HepG2 (cell line): ENCODE measurements at regions not wholly inside any gene's neighbourhood (a gene's known extent, or its start where the extent isn't known, plus 50 kb on each side); places are given as distances from the start of the nearest gene placed in this dataset.

ENCODE experiments used
- ATAC-seq: fragments of 200-7000 bp; cut with Tn5 transposase; 3 replicates; pipeline ENCODE4 v1.9.1; 2020; ENCODE audit warnings: mild to moderate bottlenecking, moderate library complexity
- BruUV-seq: library from RNA; stranded (reverse); fragments of 400-500 nt; replicated peaks from 2 replicates; lab custom pipeline; 2021; lab: Mats Ljungman, UMichigan
- CTCF ChIA-PET: fragments of 300-600 bp; formaldehyde crosslinking; extraction: SDS; loops from one replicate; lab custom pipeline; 2021; ENCODE audit warnings: low total read pairs, inconsistent platforms, low intra/inter-chr PET ratio; lab: Yijun Ruan, JAX
- POLR2A ChIA-PET: fragments of 350-600 bp; sonication (Branson Sonifier 250); formaldehyde crosslinking; loops from one replicate; lab custom pipeline; 2020; ENCODE audit warnings: antibody characterized with exemption, inconsistent platforms; lab: Yijun Ruan, JAX
- DNase-seq: peaks from one replicate; pipeline ENCODE4 v3.0.0-alpha.2; 2015; ENCODE audit warnings: low spot score
- FAIRE-seq: peaks from 3 replicates; lab custom pipeline; 2011; peaks lifted over from hg19 to GRCh38; lab: Jason Lieb, UNC
- H2AFZ ChIP-seq: one replicate; pipeline ENCODE4 v1.6.1; 2011; ENCODE audit warnings: low read length, inconsistent platforms
- H3K27ac ChIP-seq: fragments of 300-600 bp; 3 replicates; pipeline ENCODE4 v1.8.0; 2011; ENCODE audit warnings: mixed run types, mild to moderate bottlenecking, mixed read lengths, low read length, inconsistent platforms; ENCODE audit not compliant: insufficient read depth; ENCODE audit errors: extremely low read length
- H3K27me3 ChIP-seq, 2 experiments: fragments of 200-600 bp in 1 of 2; 2 replicates in 1 of 2; 3 replicates in 1 of 2; pipeline versions ENCODE4 v1.6.0 to v1.8.0; 2011; ENCODE audit warnings: low read length in 2 of 2, mild to moderate bottlenecking in 2 of 2, moderate library complexity in 2 of 2, inconsistent platforms in 1 of 2; ENCODE audit not compliant: insufficient read depth in 2 of 2, control insufficient read depth in 1 of 2
- H3K36me3 ChIP-seq, 2 experiments: fragments of 200-600 bp in 1 of 2; replicated peaks in 1 of 2; 2 replicates in 1 of 2; 3 replicates in 1 of 2; pipeline versions ENCODE4 v1.5.1 to v1.8.0; 2011; ENCODE audit warnings: low read length in 2 of 2, inconsistent platforms in 1 of 2; ENCODE audit not compliant: insufficient read depth in 2 of 2, control insufficient read depth in 1 of 2
- H3K4me1 ChIP-seq: 2 replicates; pipeline ENCODE4 v1.5.1; 2012; ENCODE audit warnings: low read length, inconsistent platforms; ENCODE audit not compliant: insufficient read depth
- H3K4me2 ChIP-seq: 2 replicates; pipeline ENCODE4 v1.6.0; 2011; ENCODE audit warnings: low read depth, low read length, inconsistent platforms
- H3K4me3 ChIP-seq, 3 experiments: fragments of 200-600 bp in 1 of 3; sonication (generic), shearing (Covaris generic) in 1 of 3; replicated peaks in 1 of 3; 2 replicates each; pipeline ENCODE4 v1.5.1; 2011 to 2016; ENCODE audit warnings: low read length in 3 of 3, inconsistent platforms in 2 of 3, low read depth in 2 of 3, mild to moderate bottlenecking in 2 of 3, control low read depth in 1 of 3, mixed read lengths in 1 of 3; ENCODE audit not compliant: insufficient read depth in 1 of 3
- H3K79me2 ChIP-seq: one replicate; pipeline ENCODE4 v1.6.1; 2011; ENCODE audit warnings: low read length, inconsistent platforms; ENCODE audit not compliant: insufficient read depth
- H3K9ac ChIP-seq: 2 replicates; pipeline ENCODE4 v1.6.0; 2011; ENCODE audit warnings: mild to moderate bottlenecking, low read depth, low read length, inconsistent platforms; ENCODE audit not compliant: insufficient read depth
- H3K9me3 ChIP-seq: 2 replicates; pipeline ENCODE4 v1.5.1; 2012; ENCODE audit warnings: mild to moderate bottlenecking, low read length
- H4K20me1 ChIP-seq: 2 replicates; pipeline ENCODE4 v1.6.0; 2011; ENCODE audit warnings: inconsistent platforms, mild to moderate bottlenecking, low read length, moderate library complexity; ENCODE audit not compliant: insufficient read depth
- ATM ChIP-seq: fragments of 450-650 bp; IDR thresholded peaks from 2 replicates; pipeline ENCODE4 v1.7.1; 2017; ENCODE audit warnings: mild to moderate bottlenecking, borderline replicate concordance
- BCL6 ChIP-seq: IDR thresholded peaks from 2 replicates; pipeline ENCODE4 v1.6.1; 2016; ENCODE audit warnings: missing genetic modification reagents, missing compliant biosample characterization
- PAWR ChIP-seq: sonication (generic); formaldehyde crosslinking; IDR thresholded peaks from 2 replicates; pipeline ENCODE4 v1.4.0; 2020; ENCODE audit warnings: missing genetic modification reagents, mild to moderate bottlenecking, borderline replicate concordance
- PRPF4 ChIP-seq: fragments of 200-400 bp; formaldehyde crosslinking; IDR thresholded peaks from 2 replicates; pipeline ENCODE4 v1.6.1; 2016; ENCODE audit warnings: low read length, low read depth; ENCODE audit not compliant: poor library complexity, severe bottlenecking
- ZNF790 ChIP-seq: sonication (generic); formaldehyde crosslinking; IDR thresholded peaks from 2 replicates; pipeline ENCODE4 v1.8.0; 2022; ENCODE audit warnings: missing genetic modification reagents, mild to moderate bottlenecking, borderline replicate concordance
- WGBS: methylation state at CpG from one replicate; pipeline ENCODE4 v1.1.6; 2017; ENCODE audit warnings: low lambda C conversion rate; 5-methylcytosine and 5-hydroxymethylcytosine counted together
- in situ Hi-C: cut with HindIII; loops from 2 replicates; pipeline ENCODE4 v1.10.0; 2017; ENCODE audit warnings: low pct_unique_long_range_greater_than_20kb; ENCODE audit not compliant: extremely low pct_ligation_motif_present
- intact Hi-C: fragments of 100-400 bp; cut with micrococcal nuclease; formaldehyde crosslinking; loops from one replicate; pipeline ENCODE4 v1.10.0; 2022; ENCODE audit not compliant: unreplicated experiment

GRCh38 chr3:106255870-106256248, 387.0 kb upstream of the CBLB start:
- H3K9me3 ChIP-seq, result peaks cover 20% of the 10 kb centered on the region
- FAIRE-seq (no peak), DNase-seq (no peak), ATAC-seq (no peak)
- H3K27me3 ChIP-seq, result no peaks in the 10 kb centered on the region
- no peak overlapping the region for H3K9ac ChIP-seq
- H3K27ac ChIP-seq, result no peak overlapping the region
- POLR2A ChIA-PET, result no interaction called here
- CTCF ChIA-PET, result no interaction called here
- H3K36me3 ChIP-seq, result no peaks in the 10 kb centered on the region
- no TSS peak for BruUV-seq
- H4K20me1 ChIP-seq, result no peaks in the 10 kb centered on the region
- no peak overlapping the region for H2AFZ ChIP-seq
- no peak overlapping the region for H3K4me2 ChIP-seq
- no peaks in the 10 kb centered on the region for H3K79me2 ChIP-seq
- H3K4me1 ChIP-seq, result no peaks in the 10 kb centered on the region
- in situ Hi-C loops, result no loop called here
- WGBS, result 30% methylated on average over 6 of the region's 6 CpGs
- TF ChIP-seq BCL6 (CRISPR knock-in tag), result no peak
- TF ChIP-seq, all 625 proteins: peak for 0
- intact Hi-C loops, result no loop called here
- H3K4me3 ChIP-seq, result no peak overlapping the region

- DNase-seq (no peak), FAIRE-seq (no peak), ATAC-seq (no peak)
- Histone ChIP-seq H3K27ac (no peak overlapping the region), H3K36me3 (no peaks in the 10 kb centered on the region), H3K4me3 (no peak overlapping the region), H2AFZ (no peak overlapping the region), H3K9ac (no peak overlapping the region), H4K20me1 (no peaks in the 10 kb centered on the region), H3K4me2 (no peak overlapping the region), H3K79me2 (no peaks in the 10 kb centered on the region), H3K4me1 (no peaks in the 10 kb centered on the region), H3K9me3 (peaks cover 14% of the 10 kb centered on the region), H3K27me3 (no peaks in the 10 kb centered on the region)
- intact Hi-C loops (no loop called here), in situ Hi-C loops (no loop called here)
- BruUV-seq, result no TSS peak
- ChIA-PET POLR2A (no interaction called here), CTCF (no interaction called here)
- WGBS, result 23% methylated on average over 11 of the region's 11 CpGs
- TF ChIP-seq ATM, result no peak
- no peak for TF ChIP-seq PRPF4
- no peak for TF ChIP-seq PAWR (CRISPR knock-in tag)
- TF ChIP-seq ZNF790, result no peak
These were observed 387.6 kb upstream of the CBLB start for GRCh38 chr3:106256249-106256957.
